ENCODE measurements at regions not wholly inside any gene's neighbourhood (a gene's known extent, or its start where the extent isn't known, plus 50 kb on each side); places are given as distances from the start of the nearest gene placed in this dataset.

DNA sequence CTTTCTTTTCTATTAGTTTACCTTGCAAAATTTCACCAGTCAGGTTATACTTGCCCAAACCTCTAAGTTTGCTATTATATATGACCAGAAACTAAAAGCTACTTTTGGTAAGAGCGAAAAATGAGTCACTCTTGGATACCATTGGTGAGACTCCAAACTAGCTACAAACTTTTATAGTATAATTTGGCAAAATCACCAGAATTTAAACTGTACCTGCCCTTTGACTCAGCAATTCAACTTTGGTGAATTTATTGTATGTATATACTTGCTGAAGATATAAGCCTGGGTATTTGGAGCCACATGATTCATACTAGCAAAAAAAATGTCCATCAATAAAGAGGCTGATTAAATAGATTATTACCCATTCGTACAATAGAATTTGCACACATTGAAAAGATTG, 178.7 kb upstream of the STEAP1 start:
- TF ChIP-seq, protein P1, sequence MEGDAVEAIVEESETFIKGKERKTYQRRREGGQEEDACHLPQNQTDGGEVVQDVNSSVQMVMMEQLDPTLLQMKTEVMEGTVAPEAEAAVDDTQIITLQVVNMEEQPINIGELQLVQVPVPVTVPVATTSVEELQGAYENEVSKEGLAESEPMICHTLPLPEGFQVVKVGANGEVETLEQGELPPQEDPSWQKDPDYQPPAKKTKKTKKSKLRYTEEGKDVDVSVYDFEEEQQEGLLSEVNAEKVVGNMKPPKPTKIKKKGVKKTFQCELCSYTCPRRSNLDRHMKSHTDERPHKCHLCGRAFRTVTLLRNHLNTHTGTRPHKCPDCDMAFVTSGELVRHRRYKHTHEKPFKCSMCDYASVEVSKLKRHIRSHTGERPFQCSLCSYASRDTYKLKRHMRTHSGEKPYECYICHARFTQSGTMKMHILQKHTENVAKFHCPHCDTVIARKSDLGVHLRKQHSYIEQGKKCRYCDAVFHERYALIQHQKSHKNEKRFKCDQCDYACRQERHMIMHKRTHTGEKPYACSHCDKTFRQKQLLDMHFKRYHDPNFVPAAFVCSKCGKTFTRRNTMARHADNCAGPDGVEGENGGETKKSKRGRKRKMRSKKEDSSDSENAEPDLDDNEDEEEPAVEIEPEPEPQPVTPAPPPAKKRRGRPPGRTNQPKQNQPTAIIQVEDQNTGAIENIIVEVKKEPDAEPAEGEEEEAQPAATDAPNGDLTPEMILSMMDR (IDR thresholded peaks at IDR 0.05), result no peak
- TF ChIP-seq POLR2A (IDR thresholded peaks at IDR 0.05) (no peak), POLR2AphosphoS5 (IDR thresholded peaks at IDR 0.05) (no peak)
- H3K4me3 ChIP-seq, result no peak overlapping the region
- no peaks in the 10 kb centered on the region for H3K27me3 ChIP-seq
- no peak overlapping the region for H3K27ac ChIP-seq
- H3K36me3 ChIP-seq, result no peaks in the 10 kb centered on the region
- no peak for DNase-seq (ENCODE audit: low spot score in 2 of 2)
- no peaks in the 10 kb centered on the region for H3K9me3 ChIP-seq
- intact Hi-C loops (cut with DNase I; ENCODE audit: low total_unique reads), result no loop called here
- no peaks in the 10 kb centered on the region for H3K4me1 ChIP-seq

DNA sequence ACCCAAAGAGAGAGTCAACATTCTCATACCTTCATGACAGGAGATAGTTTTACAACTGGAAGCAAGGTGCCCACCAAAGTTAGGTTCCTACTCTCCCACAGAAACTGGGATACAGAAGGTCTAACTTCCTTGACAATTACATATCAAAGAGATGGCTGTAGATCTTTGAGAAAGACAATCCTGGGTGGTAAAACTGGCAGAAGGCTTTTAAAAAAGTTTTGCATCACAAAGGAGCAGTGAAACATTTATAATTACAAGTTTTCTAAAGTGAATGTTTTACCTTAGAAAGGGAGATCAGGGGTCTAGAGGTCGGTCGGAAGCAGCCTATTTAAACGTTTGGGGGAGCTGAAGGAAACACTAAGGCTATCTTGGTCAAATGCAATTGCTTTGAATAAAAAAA, 166.6 kb upstream of the STEAP1 start:
- H3K9me3 ChIP-seq, result no peaks in the 10 kb centered on the region
- H3K27ac ChIP-seq, result no peak overlapping the region
- H3K4me3 ChIP-seq, result no peak overlapping the region
- intact Hi-C loops (cut with DNase I; ENCODE audit: low total_unique reads), result no loop called here
- DNase-seq (ENCODE audit: low spot score in 2 of 2), result no peak
- H3K27me3 ChIP-seq, result no peaks in the 10 kb centered on the region
- no peaks in the 10 kb centered on the region for H3K36me3 ChIP-seq
- TF ChIP-seq, protein P1 (IDR thresholded peaks at IDR 0.05), result no peak
- no peak for TF ChIP-seq POLR2AphosphoS5 (IDR thresholded peaks at IDR 0.05)
- H3K4me1 ChIP-seq, result no peaks in the 10 kb centered on the region

DNA sequence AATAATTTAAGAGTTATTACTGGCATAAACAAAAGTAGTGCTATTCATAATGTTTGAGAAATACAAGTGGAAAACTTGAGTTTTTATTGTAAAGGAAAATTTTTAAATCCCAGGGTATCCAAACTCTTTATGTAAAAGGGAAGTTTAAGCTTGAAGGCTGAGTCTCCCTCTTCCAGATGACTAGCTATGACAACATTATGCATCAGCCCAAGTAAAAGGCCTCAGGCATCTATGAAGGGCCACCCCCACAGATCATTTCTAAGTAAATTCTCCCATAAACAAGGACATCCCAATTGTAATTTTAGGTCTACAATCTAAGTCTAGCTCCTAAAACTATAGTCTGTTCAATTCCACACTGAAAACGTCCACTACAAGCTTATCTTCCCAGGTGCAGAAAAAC, 166.2 kb upstream of the STEAP1 start:
- Histone ChIP-seq H3K4me1 (no peaks in the 10 kb centered on the region), H3K27ac (no peak overlapping the region), H3K36me3 (no peaks in the 10 kb centered on the region), H3K9me3 (no peaks in the 10 kb centered on the region), H3K27me3 (no peaks in the 10 kb centered on the region), H3K4me3 (no peak overlapping the region)
- TF ChIP-seq POLR2AphosphoS5 (IDR thresholded peaks at IDR 0.05) (no peak), POLR2A (IDR thresholded peaks at IDR 0.05) (no peak)
- TF ChIP-seq, protein P1 (IDR thresholded peaks at IDR 0.05), result no peak
- no peak for DNase-seq (ENCODE audit: low spot score in 2 of 2)
- intact Hi-C loops (cut with DNase I; ENCODE audit: low total_unique reads), result no loop called here

DNA sequence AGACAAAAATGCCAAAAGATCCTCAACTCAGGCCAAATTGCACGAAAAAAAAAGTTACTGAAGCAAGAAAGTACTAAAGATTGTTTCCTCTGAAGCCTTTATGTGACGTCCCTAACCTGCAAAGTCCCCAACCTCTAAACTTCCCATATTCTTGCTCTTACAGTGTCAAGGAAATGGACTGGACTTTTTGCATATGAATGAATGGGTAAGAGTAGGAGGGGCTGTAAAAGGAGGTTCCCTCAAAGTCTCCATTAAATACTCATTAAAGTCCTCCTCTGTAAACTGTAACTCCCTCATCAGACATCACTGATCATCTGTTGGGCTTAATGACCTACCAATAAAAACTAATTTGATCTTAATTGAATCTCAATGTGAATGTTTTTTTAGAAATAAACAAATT, 164.8 kb upstream of the STEAP1 start:
- no peaks in the 10 kb centered on the region for H3K4me1 ChIP-seq
- TF ChIP-seq, protein P1 (IDR thresholded peaks at IDR 0.05), result no peak
- TF ChIP-seq POLR2AphosphoS5 (IDR thresholded peaks at IDR 0.05), result no peak
- H3K27me3 ChIP-seq, result no peaks in the 10 kb centered on the region
- no peaks in the 10 kb centered on the region for H3K9me3 ChIP-seq
- H3K4me3 ChIP-seq, result no peak overlapping the region
- H3K36me3 ChIP-seq, result no peaks in the 10 kb centered on the region
- no peak overlapping the region for H3K27ac ChIP-seq
- DNase-seq (ENCODE audit: low spot score in 2 of 2), result no peak
- intact Hi-C loops (cut with DNase I; ENCODE audit: low total_unique reads), result no loop called here

DNA sequence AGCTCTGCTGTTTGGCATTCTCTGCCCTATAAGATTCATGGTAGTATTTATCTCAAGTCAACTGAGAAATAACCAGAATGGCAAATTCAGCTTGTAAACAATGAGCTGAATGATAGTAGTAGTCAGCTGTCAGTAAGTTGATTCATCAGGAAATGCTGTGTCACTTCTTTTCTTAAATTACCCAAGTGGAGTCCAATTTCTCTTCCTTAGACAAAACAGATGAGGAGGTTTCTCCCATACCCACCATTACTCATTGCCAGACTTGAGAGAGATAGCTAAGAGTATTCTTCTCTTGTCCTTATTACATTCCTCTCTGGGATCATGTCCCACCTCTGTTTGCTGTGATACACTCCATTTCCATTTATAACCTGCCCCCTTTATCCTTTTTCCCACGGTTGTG, 159.8 kb upstream of the STEAP1 start:
- no peak overlapping the region for H3K27ac ChIP-seq
- H3K4me3 ChIP-seq, result no peak overlapping the region
- TF ChIP-seq, protein P1 (IDR thresholded peaks at IDR 0.05), result no peak
- no peak for TF ChIP-seq POLR2A (IDR thresholded peaks at IDR 0.05)
- no peak for TF ChIP-seq POLR2AphosphoS5 (IDR thresholded peaks at IDR 0.05)
- no peaks in the 10 kb centered on the region for H3K4me1 ChIP-seq
- intact Hi-C loops (cut with DNase I; ENCODE audit: low total_unique reads), result no loop called here
- no peak for DNase-seq (ENCODE audit: low spot score in 2 of 2)
- H3K36me3 ChIP-seq, result no peaks in the 10 kb centered on the region
- no peaks in the 10 kb centered on the region for H3K27me3 ChIP-seq
- H3K9me3 ChIP-seq, result no peaks in the 10 kb centered on the region

Measured in breast epithelium (tissue), 4 donors.